GM12878 (cell line): ENCODE measurements at regions not wholly inside any gene's neighbourhood (a gene's known extent, or its start where the extent isn't known, plus 50 kb on each side); places are given as distances from the start of the nearest gene placed in this dataset.

ENCODE experiments used
- ATAC-seq: fragments of 200-7000 bp; cut with Tn5 transposase; 3 replicates; pipeline ENCODE4 v1.9.1; 2020; ENCODE audit warnings: mild to moderate bottlenecking, moderate library complexity
- BruUV-seq: library from RNA; stranded (reverse); fragments of 400-500 nt; replicated peaks from 2 replicates; lab custom pipeline; 2021; lab: Mats Ljungman, UMichigan
- CTCF ChIA-PET: fragments of 300-600 bp; sonication (Branson Sonifier 250); formaldehyde crosslinking; extraction: SDS; loops from one replicate; lab custom pipeline; 2021; ENCODE audit warnings: inconsistent platforms; lab: Yijun Ruan, JAX
- POLR2A ChIA-PET: fragments of 350-600 bp; formaldehyde crosslinking; extraction: SDS; loops from one replicate; lab custom pipeline; 2021; ENCODE audit warnings: inconsistent platforms; lab: Charles Lee
- RAD21 ChIA-PET: fragments of 300-600 bp; sonication (Branson Sonifier 250); formaldehyde crosslinking; loops from one replicate; lab custom pipeline; 2023; ENCODE audit warnings: antibody characterized with exemption; ENCODE audit not compliant: unreplicated experiment; lab: Charles Lee
- SMC1A ChIA-PET: fragments of 300-600 bp; sonication (Branson Sonifier 250); formaldehyde crosslinking; loops from one replicate; lab custom pipeline; 2023; ENCODE audit not compliant: unreplicated experiment, uncharacterized antibody; lab: Charles Lee
- DNase-seq: peaks from one replicate; pipeline ENCODE4 v3.0.0-alpha.2; 2011; ENCODE audit warnings: low read depth, low spot score
- FAIRE-seq: peaks from 3 replicates; lab custom pipeline; 2011; peaks lifted over from hg19 to GRCh38; lab: Jason Lieb, UNC
- H2AFZ ChIP-seq: 2 replicates; pipeline ENCODE4 v1.6.0; 2011; ENCODE audit warnings: low read depth, low read length, control low read depth; ENCODE audit not compliant: control insufficient read depth
- H3K27ac ChIP-seq: 2 replicates; pipeline ENCODE4 v1.5.1; 2011; ENCODE audit warnings: control low read depth; ENCODE audit not compliant: control insufficient read depth, insufficient read depth
- H3K27me3 ChIP-seq, 2 experiments: replicated peaks in 1 of 2; 2 replicates each; pipeline versions ENCODE4 v1.6.0 to v1.6.1; 2011; ENCODE audit warnings: low read length in 1 of 2; ENCODE audit not compliant: control insufficient read depth in 2 of 2, insufficient read depth in 2 of 2
- H3K36me3 ChIP-seq, 2 experiments: 2 replicates each; pipeline ENCODE4 v1.5.1; 2011; ENCODE audit warnings: low read length in 1 of 2; ENCODE audit not compliant: control insufficient read depth in 2 of 2, insufficient read depth in 2 of 2
- H3K4me1 ChIP-seq: 2 replicates; pipeline ENCODE4 v1.6.1; 2011; ENCODE audit warnings: mild to moderate bottlenecking, low read length, moderate library complexity, mixed read lengths; ENCODE audit not compliant: control insufficient read depth, insufficient read depth
- H3K4me2 ChIP-seq: 2 replicates; pipeline ENCODE4 v1.6.0; 2011; ENCODE audit warnings: control low read depth; ENCODE audit not compliant: control insufficient read depth, insufficient read depth
- H3K4me3 ChIP-seq: fragments of 200-600 bp; sonication (generic); 2 replicates; pipeline ENCODE4 v1.5.1; 2016
- H3K79me2 ChIP-seq: 2 replicates; pipeline ENCODE4 v1.6.0; 2011; ENCODE audit warnings: low read length; ENCODE audit not compliant: control insufficient read depth, insufficient read depth
- H3K9ac ChIP-seq: 2 replicates; pipeline ENCODE4 v1.8.0; 2011; ENCODE audit warnings: low read length, control low read depth, mixed read lengths; ENCODE audit not compliant: control insufficient read depth, insufficient read depth
- H3K9me3 ChIP-seq: replicated peaks from 3 replicates; pipeline ENCODE4 v1.5.1; 2011; ENCODE audit warnings: mild to moderate bottlenecking, low read length; ENCODE audit not compliant: control insufficient read depth, insufficient read depth
- H4K20me1 ChIP-seq: 2 replicates; pipeline ENCODE4 v1.6.0; 2011; ENCODE audit not compliant: control insufficient read depth, insufficient read depth
- NBN ChIP-seq: fragments of 450-650 bp; IDR thresholded peaks from 2 replicates; pipeline ENCODE4 v1.6.1; 2016
- STAT1 ChIP-seq: fragments of 450-650 bp; conservative IDR thresholded peaks from 2 replicates; pipeline ENCODE4 v1.6.1; 2014; ENCODE audit warnings: antibody characterized with exemption, mild to moderate bottlenecking
- TBL1XR1 ChIP-seq: IDR thresholded peaks from 2 replicates; pipeline ENCODE4 v1.6.1; 2012; ENCODE audit warnings: low read depth, low read length, improper control_type of control experiment
- WGBS: methylation state at CpG from one replicate; pipeline ENCODE4 v1.1.6; 2016; ENCODE audit warnings: low lambda C conversion rate; ENCODE audit not compliant: insufficient replicate concordance, insufficient coverage; ENCODE audit errors: missing lambda C conversion rate; 5-methylcytosine and 5-hydroxymethylcytosine counted together
- in situ Hi-C: fragments of 300-500 bp; cut with MboI; formaldehyde crosslinking; loops from 9 replicates; pipeline ENCODE4 v1.14.3; 2018; ENCODE audit warnings: mixed read lengths
- intact Hi-C: fragments of 100-400 bp; cut with micrococcal nuclease; formaldehyde crosslinking; loops from one replicate; pipeline ENCODE4 v1.14.2; 2022; ENCODE audit not compliant: unreplicated experiment

GRCh38 chr5:27276119-27276518 is 237.7 kb upstream of the CDH9 start:
- H3K4me3 ChIP-seq = no peak overlapping the region
- no peaks in the 10 kb centered on the region for H3K27me3 ChIP-seq
- DNase-seq (no peak), FAIRE-seq (no peak), ATAC-seq (no peak)
- WGBS = 45% methylated on average over 4 of the region's 4 CpGs
- CTCF ChIA-PET = interaction anchor here (0.7 kb wide), 1 partner anchor 421 kb away, joined by 3 read pairs; no protein-coding TSS in a partner anchor
- in situ Hi-C loops = no loop called here
- BruUV-seq = no TSS peak
- POLR2A ChIA-PET = no interaction called here
- no peaks in the 10 kb centered on the region for H3K79me2 ChIP-seq
- SMC1A ChIA-PET = interaction anchor here (0.7 kb wide), 1 partner anchor 29 kb away, joined by 3 read pairs; no protein-coding TSS in a partner anchor
- H4K20me1 ChIP-seq = no peaks in the 10 kb centered on the region
- H3K9me3 ChIP-seq = no peaks in the 10 kb centered on the region
- intact Hi-C loops = no loop called here
- TF ChIP-seq STAT1 = no peak
- TF ChIP-seq TBL1XR1 = no peak
- no peak overlapping the region for H2AFZ ChIP-seq
- no peaks in the 10 kb centered on the region for H3K4me1 ChIP-seq
- no peak overlapping the region for H3K27ac ChIP-seq
- RAD21 ChIA-PET = no interaction called here
- H3K9ac ChIP-seq = no peak overlapping the region
- no peak overlapping the region for H3K4me2 ChIP-seq
- no peaks in the 10 kb centered on the region for H3K36me3 ChIP-seq

DNA sequence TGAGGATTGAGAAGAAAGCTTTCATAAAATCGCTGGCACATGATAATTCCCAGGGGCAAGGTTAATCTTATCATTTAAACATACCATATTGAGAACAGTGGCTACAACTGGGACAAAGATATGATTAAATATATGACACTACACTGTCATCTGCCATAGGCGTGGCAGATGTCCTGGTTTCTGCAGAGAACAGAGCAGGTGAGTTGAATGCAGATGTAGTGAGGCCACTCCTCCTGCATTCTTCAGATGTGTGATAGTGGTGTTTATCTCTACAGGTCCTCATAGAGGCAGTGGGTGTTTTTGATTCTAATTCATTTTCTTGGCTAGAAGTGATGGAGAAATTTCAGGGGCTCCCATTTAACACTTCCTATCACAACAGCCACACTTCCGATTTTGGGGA is 237.0 kb upstream of the CDH9 start:
- H3K36me3 ChIP-seq = no peaks in the 10 kb centered on the region
- no peak overlapping the region for H2AFZ ChIP-seq
- no peak for DNase-seq
- no peaks in the 10 kb centered on the region for H3K9me3 ChIP-seq
- no peak for FAIRE-seq
- 22% methylated on average over 3 of the region's 3 CpGs for WGBS
- in situ Hi-C loops = no loop called here
- SMC1A ChIA-PET = no interaction called here
- TF ChIP-seq NBN = no peak
- CTCF ChIA-PET = interaction anchor here (0.7 kb wide), 1 partner anchor 187 kb away, joined by 3 read pairs; no protein-coding TSS in a partner anchor
- intact Hi-C loops = no loop called here
- H3K4me2 ChIP-seq = no peak overlapping the region
- no peak overlapping the region for H3K9ac ChIP-seq
- no peaks in the 10 kb centered on the region for H3K79me2 ChIP-seq
- no peaks in the 10 kb centered on the region for H3K27me3 ChIP-seq
- no peak for ATAC-seq
- POLR2A ChIA-PET = no interaction called here
- no peak overlapping the region for H3K27ac ChIP-seq
- no peak overlapping the region for H3K4me3 ChIP-seq
- RAD21 ChIA-PET = no interaction called here
- no TSS peak for BruUV-seq
- no peaks in the 10 kb centered on the region for H4K20me1 ChIP-seq
- H3K4me1 ChIP-seq = no peaks in the 10 kb centered on the region
